ENCODE measurements at regions not wholly inside any gene's neighbourhood (a gene's known extent, or its start where the extent isn't known, plus 50 kb on each side); places are given as distances from the start of the nearest gene placed in this dataset.

DNA sequence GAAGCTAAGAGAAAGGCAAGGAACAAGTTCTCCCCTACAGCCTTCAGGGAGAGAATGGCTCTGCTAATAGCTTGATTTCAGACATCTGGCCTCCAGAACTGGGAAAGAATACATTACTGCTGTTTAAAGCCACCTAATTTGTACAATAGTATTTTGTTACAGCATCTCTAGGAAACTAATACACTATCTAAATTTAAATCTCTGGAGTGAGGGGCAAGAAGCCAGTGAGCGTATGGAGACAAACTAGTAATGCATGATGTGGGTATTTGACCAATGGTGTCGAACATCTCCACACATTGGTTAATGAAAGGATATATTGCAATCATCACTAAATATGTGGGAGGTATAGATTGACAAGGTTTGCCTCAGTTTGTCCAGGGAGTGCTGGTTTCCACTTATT is 451.5 kb downstream of the EPM2A start:
- H3K27me3 ChIP-seq (ENCODE audit: control insufficient read depth in 1 of 2, insufficient read depth in 2 of 2, low read length in 2 of 2) = no peaks in the 10 kb centered on the region
- H3K9ac ChIP-seq (ENCODE audit: low read length) = no peak overlapping the region
- H3K4me1 ChIP-seq (ENCODE audit: insufficient read depth, low read length) = no peaks in the 10 kb centered on the region
- H3K4me3 ChIP-seq (ENCODE audit: low read depth in 1 of 2, low read length in 2 of 2) = no peak overlapping the region
- peaks cover 1% of the 10 kb centered on the region for H3K9me3 ChIP-seq (ENCODE audit: low read length)
- H3K27ac ChIP-seq (ENCODE audit: low read depth, low read length) = no peak overlapping the region
- H3K36me3 ChIP-seq (ENCODE audit: insufficient read depth, low read length) = no peaks in the 10 kb centered on the region

DNA sequence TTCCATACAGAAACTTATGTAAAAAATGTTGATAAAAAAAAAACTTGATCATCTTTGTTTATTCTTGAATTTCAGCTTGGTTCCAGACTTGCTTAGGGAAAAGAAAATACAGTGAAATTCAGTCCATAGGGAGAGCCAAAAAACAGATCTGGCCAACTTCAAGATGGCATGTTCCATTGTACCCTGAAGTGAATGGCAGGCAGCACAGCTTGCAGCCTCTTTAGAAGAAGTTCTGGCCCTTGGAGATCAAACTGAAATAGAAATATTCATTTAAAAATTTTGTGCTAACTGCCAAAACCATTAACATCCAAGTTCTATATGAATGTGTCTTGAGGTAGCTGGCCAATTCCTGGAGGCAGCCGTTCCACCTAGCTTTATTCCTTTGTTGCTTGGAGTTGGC is 448.4 kb downstream of the EPM2A start:
- H3K4me3 ChIP-seq (ENCODE audit: low read depth in 1 of 2, low read length in 2 of 2) = no peak overlapping the region
- peaks cover 5% of the 10 kb centered on the region for H3K9me3 ChIP-seq (ENCODE audit: low read length)
- H3K9ac ChIP-seq (ENCODE audit: low read length) = no peak overlapping the region
- no peaks in the 10 kb centered on the region for H3K36me3 ChIP-seq (ENCODE audit: insufficient read depth, low read length)
- no peak overlapping the region for H3K27ac ChIP-seq (ENCODE audit: low read depth, low read length)
- H3K4me1 ChIP-seq (ENCODE audit: insufficient read depth, low read length) = no peaks in the 10 kb centered on the region
- H3K27me3 ChIP-seq (ENCODE audit: control insufficient read depth in 1 of 2, insufficient read depth in 2 of 2, low read length in 2 of 2) = no peaks in the 10 kb centered on the region

DNA sequence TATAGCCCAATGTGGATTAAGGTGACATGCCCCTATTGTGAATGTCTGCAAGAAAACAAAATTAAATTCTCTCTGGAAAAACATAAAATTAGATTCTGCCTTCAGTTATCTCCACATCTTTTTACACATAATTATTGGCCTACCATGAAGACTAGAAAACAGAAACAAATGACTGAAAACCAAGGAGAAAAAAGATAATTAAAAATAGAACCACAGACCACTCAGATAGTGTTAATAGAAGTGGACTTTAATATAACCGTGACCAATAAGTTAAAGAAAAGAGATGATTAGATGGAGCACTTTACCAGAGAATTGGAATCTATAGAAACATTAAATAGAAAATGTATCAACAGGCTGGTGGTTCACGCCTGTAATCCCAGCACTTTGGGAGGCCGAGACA is 445.7 kb downstream of the EPM2A start:
- H3K27me3 ChIP-seq (ENCODE audit: control insufficient read depth in 1 of 2, insufficient read depth in 2 of 2, low read length in 2 of 2) = no peaks in the 10 kb centered on the region

DNA sequence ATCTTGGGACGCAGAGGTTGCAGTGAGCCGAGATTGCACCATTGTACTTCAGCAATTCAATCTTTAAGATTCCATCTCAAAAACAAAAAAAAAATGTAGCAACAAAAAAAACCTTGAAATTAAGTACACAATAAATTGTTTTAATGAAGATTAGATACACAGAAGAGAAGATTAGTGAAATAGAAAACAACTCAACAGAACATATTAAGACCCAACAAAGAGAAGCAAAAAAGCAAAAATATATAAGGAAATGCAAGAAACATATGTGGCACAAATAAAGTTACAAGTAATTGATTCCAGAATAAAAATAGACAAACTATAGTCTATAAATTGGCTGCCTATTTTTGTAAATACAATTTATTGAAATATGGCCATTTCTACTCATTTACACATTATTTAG is 445.2 kb downstream of the EPM2A start:
- Histone ChIP-seq H3K27me3 (ENCODE audit: control insufficient read depth in 1 of 2, insufficient read depth in 2 of 2, low read length in 2 of 2) (no peaks in the 10 kb centered on the region), H3K36me3 (ENCODE audit: insufficient read depth, low read length) (no peaks in the 10 kb centered on the region), H3K9ac (ENCODE audit: low read length) (no peak overlapping the region), H3K9me3 (ENCODE audit: low read length) (peaks cover 5% of the 10 kb centered on the region), H3K4me3 (ENCODE audit: low read depth in 1 of 2, low read length in 2 of 2) (no peak overlapping the region), H3K27ac (ENCODE audit: low read depth, low read length) (no peak overlapping the region), H3K4me1 (ENCODE audit: insufficient read depth, low read length) (no peaks in the 10 kb centered on the region)

More for the DNA sequence above, 445.7 kb downstream of the EPM2A start:
- H3K4me3 ChIP-seq (ENCODE audit: low read depth in 1 of 2, low read length in 2 of 2) = no peak overlapping the region
- H3K27ac ChIP-seq (ENCODE audit: low read depth, low read length) = no peak overlapping the region
- no peak overlapping the region for H3K9ac ChIP-seq (ENCODE audit: low read length)
- H3K36me3 ChIP-seq (ENCODE audit: insufficient read depth, low read length) = no peaks in the 10 kb centered on the region
- peaks cover 5% of the 10 kb centered on the region for H3K9me3 ChIP-seq (ENCODE audit: low read length)
- H3K4me1 ChIP-seq (ENCODE audit: insufficient read depth, low read length) = no peaks in the 10 kb centered on the region

DNA sequence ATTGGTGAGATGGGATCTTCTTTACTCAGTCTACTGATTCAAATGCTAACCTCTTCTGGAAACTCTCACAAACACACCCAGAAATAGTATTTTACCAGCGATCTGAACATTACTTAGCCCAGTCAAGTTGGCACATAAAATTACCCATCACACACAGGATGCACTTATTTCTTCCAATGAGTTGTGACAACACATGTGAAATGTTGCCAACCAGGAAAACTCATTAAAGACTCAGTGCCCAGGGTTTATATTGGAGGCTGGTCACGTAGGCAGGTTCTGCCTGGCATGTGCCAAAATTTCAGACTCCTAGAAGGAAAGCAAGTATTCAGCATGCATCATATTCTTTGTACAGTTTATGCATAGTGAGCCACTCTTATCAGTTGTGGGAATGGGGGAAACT is 443.3 kb downstream of the EPM2A start:
- Histone ChIP-seq H3K4me3 (ENCODE audit: low read depth in 1 of 2, low read length in 2 of 2) (no peak overlapping the region), H3K9ac (ENCODE audit: low read length) (no peak overlapping the region), H3K27me3 (ENCODE audit: control insufficient read depth in 1 of 2, insufficient read depth in 2 of 2, low read length in 2 of 2) (no peaks in the 10 kb centered on the region), H3K9me3 (ENCODE audit: low read length) (peaks cover 5% of the 10 kb centered on the region), H3K36me3 (ENCODE audit: insufficient read depth, low read length) (no peaks in the 10 kb centered on the region), H3K4me1 (ENCODE audit: insufficient read depth, low read length) (no peaks in the 10 kb centered on the region), H3K27ac (ENCODE audit: low read depth, low read length) (no peak overlapping the region)

DNA sequence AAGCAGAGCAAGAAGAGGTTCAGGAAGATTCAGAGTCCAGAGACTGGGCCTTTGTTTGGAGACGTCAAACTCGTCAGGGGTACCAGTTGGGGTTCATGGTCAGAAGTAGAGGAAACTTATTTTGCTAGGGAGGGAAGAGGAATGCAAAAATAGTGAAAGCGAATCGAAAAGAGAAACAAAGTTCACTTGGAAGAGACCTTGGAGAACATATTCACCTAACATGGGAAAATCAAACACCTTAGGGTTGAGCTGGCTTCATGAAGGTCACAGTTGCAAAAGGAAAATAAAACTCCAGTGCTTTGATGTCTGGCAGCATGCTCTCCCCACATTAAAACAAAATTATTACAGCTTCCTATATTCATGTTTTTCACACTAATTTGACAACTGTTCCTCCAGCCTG is 440.4 kb downstream of the EPM2A start:
- no peaks in the 10 kb centered on the region for H3K4me1 ChIP-seq (ENCODE audit: insufficient read depth, low read length)
- H3K36me3 ChIP-seq (ENCODE audit: insufficient read depth, low read length) = no peaks in the 10 kb centered on the region
- no peak overlapping the region for H3K9ac ChIP-seq (ENCODE audit: low read length)
- no peak overlapping the region for H3K4me3 ChIP-seq (ENCODE audit: low read depth in 1 of 2, low read length in 2 of 2)
- no peak overlapping the region for H3K27ac ChIP-seq (ENCODE audit: low read depth, low read length)
- no peaks in the 10 kb centered on the region for H3K9me3 ChIP-seq (ENCODE audit: low read length)
- H3K27me3 ChIP-seq (ENCODE audit: control insufficient read depth in 1 of 2, insufficient read depth in 2 of 2, low read length in 2 of 2) = no peaks in the 10 kb centered on the region

DNA sequence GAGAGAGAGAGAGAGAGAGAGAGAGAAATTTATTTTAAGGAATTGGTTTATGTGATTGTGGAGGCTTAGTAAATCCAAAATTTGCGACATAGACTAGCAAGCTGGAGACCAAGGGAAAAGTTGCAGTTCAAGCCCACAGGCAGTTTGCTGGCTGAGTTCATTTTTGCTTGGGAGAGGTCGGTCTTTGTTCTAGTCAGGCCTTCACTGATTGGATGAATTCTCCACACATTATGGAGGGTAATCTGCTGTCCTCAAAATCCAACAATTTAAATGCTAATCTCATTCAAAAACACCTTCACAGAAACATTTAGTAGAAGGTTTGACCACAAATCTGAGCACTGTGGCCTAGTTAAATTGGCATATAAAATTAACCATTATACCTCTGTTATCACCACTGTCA is 439.6 kb downstream of the EPM2A start:
- H3K27ac ChIP-seq (ENCODE audit: low read depth, low read length) = no peak overlapping the region
- no peaks in the 10 kb centered on the region for H3K27me3 ChIP-seq (ENCODE audit: control insufficient read depth in 1 of 2, insufficient read depth in 2 of 2, low read length in 2 of 2)
- no peaks in the 10 kb centered on the region for H3K4me1 ChIP-seq (ENCODE audit: insufficient read depth, low read length)
- no peak overlapping the region for H3K4me3 ChIP-seq (ENCODE audit: low read depth in 1 of 2, low read length in 2 of 2)
- H3K36me3 ChIP-seq (ENCODE audit: insufficient read depth, low read length) = no peaks in the 10 kb centered on the region
- H3K9me3 ChIP-seq (ENCODE audit: low read length) = no peaks in the 10 kb centered on the region
- no peak overlapping the region for H3K9ac ChIP-seq (ENCODE audit: low read length)

DNA sequence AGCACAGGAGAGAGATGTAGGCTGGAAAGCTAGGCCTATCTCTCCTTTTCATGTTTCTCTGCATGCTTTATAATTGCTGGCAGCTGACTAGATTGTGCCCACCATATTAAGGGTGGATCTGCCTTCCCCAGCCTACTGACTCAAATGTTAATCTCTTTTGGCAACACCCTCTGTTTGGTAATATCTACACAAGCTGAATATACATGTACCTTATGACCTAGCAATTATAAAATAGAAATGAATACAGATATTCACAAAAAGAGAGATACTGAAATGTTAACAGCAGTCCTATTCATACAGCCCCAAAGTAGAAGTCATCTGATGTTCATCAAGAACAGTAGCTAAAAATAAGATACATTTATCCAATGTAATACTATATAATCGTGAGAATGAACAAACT is 429.6 kb downstream of the EPM2A start:
- Histone ChIP-seq H3K36me3 (ENCODE audit: insufficient read depth, low read length) (no peaks in the 10 kb centered on the region), H3K4me1 (ENCODE audit: insufficient read depth, low read length) (no peaks in the 10 kb centered on the region), H3K27me3 (ENCODE audit: control insufficient read depth in 1 of 2, insufficient read depth in 2 of 2, low read length in 2 of 2) (no peaks in the 10 kb centered on the region), H3K9me3 (ENCODE audit: low read length) (no peaks in the 10 kb centered on the region), H3K9ac (ENCODE audit: low read length) (no peak overlapping the region), H3K4me3 (ENCODE audit: low read depth in 1 of 2, low read length in 2 of 2) (no peak overlapping the region), H3K27ac (ENCODE audit: low read depth, low read length) (no peak overlapping the region)

DNA sequence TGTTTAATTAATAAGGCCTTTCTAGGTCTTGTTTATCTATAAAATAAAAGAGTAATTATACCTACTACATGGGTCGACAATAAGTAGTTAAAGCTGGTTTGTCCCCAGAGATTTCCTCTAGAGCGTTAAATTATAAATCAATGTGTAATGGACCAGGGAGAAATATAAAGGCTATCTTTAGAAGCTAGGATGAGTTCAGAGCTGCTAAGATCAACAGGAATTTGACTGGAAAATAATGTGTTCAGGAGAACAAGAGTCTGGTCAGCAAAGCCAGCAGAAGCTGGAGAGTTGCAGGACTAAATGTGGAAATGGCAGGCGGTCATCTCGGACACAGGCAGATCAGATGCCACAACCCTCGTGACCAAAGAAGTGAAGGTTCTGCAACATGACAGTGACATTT is 428.8 kb downstream of the EPM2A start:
- no peak overlapping the region for H3K4me3 ChIP-seq (ENCODE audit: low read depth in 1 of 2, low read length in 2 of 2)
- H3K27ac ChIP-seq (ENCODE audit: low read depth, low read length) = no peak overlapping the region
- H3K9me3 ChIP-seq (ENCODE audit: low read length) = no peaks in the 10 kb centered on the region
- H3K9ac ChIP-seq (ENCODE audit: low read length) = no peak overlapping the region
- no peaks in the 10 kb centered on the region for H3K27me3 ChIP-seq (ENCODE audit: control insufficient read depth in 1 of 2, insufficient read depth in 2 of 2, low read length in 2 of 2)
- H3K36me3 ChIP-seq (ENCODE audit: insufficient read depth, low read length) = no peaks in the 10 kb centered on the region
- no peaks in the 10 kb centered on the region for H3K4me1 ChIP-seq (ENCODE audit: insufficient read depth, low read length)

DNA sequence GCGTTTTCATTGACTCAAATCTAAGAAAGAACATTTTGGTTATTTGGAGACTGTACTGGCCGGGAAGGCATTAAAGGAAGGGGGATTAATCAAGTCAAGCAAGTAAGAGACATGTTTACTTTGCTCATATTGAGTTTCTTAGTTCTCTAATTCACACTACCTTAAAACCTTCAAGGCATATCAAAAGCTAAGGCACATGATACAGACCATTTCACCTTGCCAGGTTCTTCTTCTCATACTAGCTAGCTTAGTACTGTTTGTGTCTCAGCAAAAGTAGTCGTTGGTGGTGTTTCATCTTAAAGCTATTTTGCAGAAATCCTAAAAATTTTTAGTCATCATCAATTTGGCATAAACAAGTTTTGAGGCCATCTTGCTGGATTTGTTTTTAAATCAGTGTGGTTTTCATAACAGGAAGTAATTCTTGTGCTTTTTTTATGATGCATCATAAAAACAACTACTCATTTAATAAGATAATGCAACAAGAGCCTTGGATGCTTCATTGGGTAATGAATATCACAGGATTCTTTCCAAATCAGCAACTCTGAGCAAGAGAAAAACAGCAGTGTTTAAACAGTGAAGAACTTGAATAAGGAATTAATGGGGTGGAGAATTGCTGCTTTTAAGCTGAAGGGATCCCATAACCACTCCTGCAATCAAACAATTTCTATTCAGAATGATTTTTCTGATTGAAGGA is 425.3 kb downstream of the EPM2A start:
- Histone ChIP-seq H3K27me3 (ENCODE audit: control insufficient read depth in 1 of 2, insufficient read depth in 2 of 2, low read length in 2 of 2) (no peaks in the 10 kb centered on the region), H3K9ac (ENCODE audit: low read length) (no peak overlapping the region), H3K36me3 (ENCODE audit: insufficient read depth, low read length) (no peaks in the 10 kb centered on the region), H3K27ac (ENCODE audit: low read depth, low read length) (no peak overlapping the region), H3K4me3 (ENCODE audit: low read depth in 1 of 2, low read length in 2 of 2) (no peak overlapping the region), H3K4me1 (ENCODE audit: insufficient read depth, low read length) (no peaks in the 10 kb centered on the region), H3K9me3 (ENCODE audit: low read length) (no peaks in the 10 kb centered on the region)

DNA sequence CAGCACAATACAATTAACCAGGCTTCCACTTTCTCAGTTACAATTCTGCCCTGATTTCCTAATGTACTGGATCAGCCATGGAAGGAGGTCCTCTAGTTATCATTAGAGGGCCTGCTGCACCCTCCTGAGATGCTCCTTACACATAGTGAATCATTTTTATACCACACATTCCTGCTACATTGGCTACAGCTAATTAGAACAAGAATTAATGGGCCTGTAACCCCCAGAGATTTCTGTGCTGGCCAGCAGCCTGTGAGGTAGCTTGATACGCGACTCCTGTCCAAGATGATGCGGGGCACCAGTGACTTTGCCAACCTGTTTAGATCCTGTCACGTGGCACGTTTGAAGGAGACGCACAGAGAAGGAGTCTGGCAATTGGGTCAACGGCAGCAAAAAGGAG is 422.8 kb downstream of the EPM2A start:
- Histone ChIP-seq H3K9me3 (ENCODE audit: low read length) (no peaks in the 10 kb centered on the region), H3K9ac (ENCODE audit: low read length) (no peak overlapping the region), H3K27ac (ENCODE audit: low read depth, low read length) (no peak overlapping the region), H3K27me3 (ENCODE audit: control insufficient read depth in 1 of 2, insufficient read depth in 2 of 2, low read length in 2 of 2) (no peaks in the 10 kb centered on the region), H3K36me3 (ENCODE audit: insufficient read depth, low read length) (no peaks in the 10 kb centered on the region), H3K4me1 (ENCODE audit: insufficient read depth, low read length) (no peaks in the 10 kb centered on the region), H3K4me3 (ENCODE audit: low read depth in 1 of 2, low read length in 2 of 2) (no peak overlapping the region)

DNA sequence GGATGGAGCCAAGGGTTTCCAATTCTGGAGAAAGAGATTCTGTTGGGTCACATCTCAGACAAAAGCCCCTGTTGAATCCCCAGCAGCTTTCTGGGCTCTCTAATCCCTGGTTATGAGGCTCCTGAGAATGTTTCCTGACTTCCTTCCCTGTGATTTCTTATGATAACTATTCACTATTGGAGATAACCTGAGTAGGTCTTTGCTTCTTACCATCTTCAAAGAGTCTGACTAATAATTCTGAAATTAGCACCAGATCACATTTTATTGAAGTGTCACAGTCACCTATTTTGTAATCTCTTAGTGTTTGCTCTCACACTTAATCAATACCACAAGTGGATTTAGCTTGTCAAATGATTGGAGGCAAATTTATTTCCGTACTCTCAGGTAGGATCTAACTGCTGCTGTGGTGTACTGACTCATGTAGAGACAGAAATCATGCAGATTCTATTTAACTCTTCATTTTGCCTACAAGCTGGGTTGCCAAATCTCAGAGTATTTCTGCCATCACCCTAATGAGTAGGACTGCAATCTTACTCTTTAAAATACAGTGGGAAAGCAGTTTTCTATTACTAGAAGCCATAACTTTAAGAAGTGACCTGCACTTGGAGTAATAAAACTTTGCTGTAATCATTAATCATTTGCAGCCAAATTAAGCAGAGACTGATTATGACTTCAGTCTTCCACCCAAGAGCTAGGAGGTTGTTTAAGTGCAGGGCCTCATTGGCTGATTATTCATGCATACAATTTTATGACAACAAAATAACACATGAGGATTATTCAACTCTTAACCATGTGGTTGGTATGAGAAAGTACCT is 422.1 kb downstream of the EPM2A start:
- Histone ChIP-seq H3K36me3 (ENCODE audit: insufficient read depth, low read length) (no peaks in the 10 kb centered on the region), H3K9ac (ENCODE audit: low read length) (no peak overlapping the region), H3K4me3 (ENCODE audit: low read depth in 1 of 2, low read length in 2 of 2) (no peak overlapping the region), H3K9me3 (ENCODE audit: low read length) (no peaks in the 10 kb centered on the region), H3K27ac (ENCODE audit: low read depth, low read length) (no peak overlapping the region), H3K4me1 (ENCODE audit: insufficient read depth, low read length) (no peaks in the 10 kb centered on the region), H3K27me3 (ENCODE audit: control insufficient read depth in 1 of 2, insufficient read depth in 2 of 2, low read length in 2 of 2) (no peaks in the 10 kb centered on the region)
